IPS-20b (cell line): ENCODE measurements at regions not wholly inside any gene's neighbourhood (a gene's known extent, or its start where the extent isn't known, plus 50 kb on each side); places are given as distances from the start of the nearest gene placed in this dataset.

Source experiments
- H3K27ac ChIP-seq: one replicate; pipeline ENCODE4 v1.5.1; 2013; ENCODE audit warnings: low read length
- H3K27me3 ChIP-seq: 2 replicates; pipeline ENCODE4 v1.6.1; 2013; ENCODE audit warnings: mild to moderate bottlenecking, low read length, inconsistent platforms; ENCODE audit not compliant: insufficient read depth
- H3K36me3 ChIP-seq: 2 replicates; pipeline ENCODE4 v1.6.1; 2013; ENCODE audit warnings: low read depth, mild to moderate bottlenecking, inconsistent platforms, low read length, moderate library complexity; ENCODE audit not compliant: insufficient read depth
- H3K4me1 ChIP-seq: 2 replicates; pipeline ENCODE4 v1.6.1; 2013; ENCODE audit warnings: mild to moderate bottlenecking, control low read depth, inconsistent platforms, low read length, moderate library complexity; ENCODE audit not compliant: insufficient read depth
- H3K4me3 ChIP-seq: 2 replicates; pipeline ENCODE4 v1.5.1; 2013; ENCODE audit warnings: mild to moderate bottlenecking, low read length, inconsistent platforms
- H3K9ac ChIP-seq: 2 replicates; pipeline ENCODE4 v1.6.1; 2013; ENCODE audit warnings: low read depth, mild to moderate bottlenecking, inconsistent platforms, low read length, moderate library complexity
- H3K9me3 ChIP-seq: 2 replicates; pipeline ENCODE4 v1.6.1; 2013; ENCODE audit warnings: mild to moderate bottlenecking, low read depth, low read length, inconsistent platforms; ENCODE audit not compliant: insufficient read depth

DNA sequence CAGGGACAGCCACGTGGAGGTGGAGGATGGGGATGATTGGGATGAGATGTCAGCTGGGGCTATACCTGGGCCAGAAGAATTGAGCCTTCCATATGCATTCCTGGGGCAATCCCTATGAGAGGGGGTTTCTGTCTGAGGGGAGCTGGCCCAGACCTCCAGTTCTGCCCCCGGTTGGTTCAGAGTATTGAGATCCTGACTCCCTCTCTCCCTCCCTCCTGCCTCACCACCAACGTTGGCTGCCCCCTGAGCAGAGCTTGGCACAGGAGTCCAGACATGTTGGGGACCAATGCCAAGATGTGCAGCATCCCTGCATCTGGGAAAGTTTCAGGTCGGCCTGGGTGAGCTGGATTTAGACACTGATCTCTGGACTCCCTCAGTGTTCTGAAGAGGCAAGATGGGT, 575.2 kb upstream of the MKI67 start:
- Histone ChIP-seq H3K4me3 (no peak overlapping the region), H3K4me1 (peaks cover 4% of the 10 kb centered on the region; the same call in 1 of the 2 replicates), H3K27ac (no peak overlapping the region), H3K9me3 (no peaks in the 10 kb centered on the region), H3K9ac (no peak overlapping the region), H3K36me3 (no peaks in the 10 kb centered on the region), H3K27me3 (no peaks in the 10 kb centered on the region)

DNA sequence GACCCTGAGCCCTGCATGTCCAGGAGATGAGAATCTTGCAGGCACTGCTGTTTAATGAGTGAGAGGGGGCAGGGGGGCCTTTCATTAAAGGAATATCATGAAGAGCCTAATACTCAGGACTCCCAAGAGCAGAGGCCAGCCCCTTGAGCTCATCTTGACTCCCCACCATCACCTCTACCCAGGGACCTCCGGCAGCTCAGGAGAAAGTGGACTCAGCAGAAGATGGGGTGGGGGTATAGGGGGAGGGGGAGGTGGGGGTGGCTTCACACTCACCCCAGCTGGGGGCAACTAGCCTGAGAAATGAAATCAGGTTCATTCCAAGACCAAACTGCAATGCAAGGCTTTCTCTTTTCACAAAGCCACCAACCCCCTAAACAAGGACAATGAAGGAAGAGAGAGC, 575.6 kb upstream of the MKI67 start:
- Histone ChIP-seq H3K4me1 (peaks cover 1% of the 10 kb centered on the region; the same call in 1 of the 2 replicates), H3K9ac (no peak overlapping the region), H3K4me3 (no peak overlapping the region), H3K27me3 (no peaks in the 10 kb centered on the region), H3K36me3 (no peaks in the 10 kb centered on the region), H3K9me3 (no peaks in the 10 kb centered on the region), H3K27ac (no peak overlapping the region)

DNA sequence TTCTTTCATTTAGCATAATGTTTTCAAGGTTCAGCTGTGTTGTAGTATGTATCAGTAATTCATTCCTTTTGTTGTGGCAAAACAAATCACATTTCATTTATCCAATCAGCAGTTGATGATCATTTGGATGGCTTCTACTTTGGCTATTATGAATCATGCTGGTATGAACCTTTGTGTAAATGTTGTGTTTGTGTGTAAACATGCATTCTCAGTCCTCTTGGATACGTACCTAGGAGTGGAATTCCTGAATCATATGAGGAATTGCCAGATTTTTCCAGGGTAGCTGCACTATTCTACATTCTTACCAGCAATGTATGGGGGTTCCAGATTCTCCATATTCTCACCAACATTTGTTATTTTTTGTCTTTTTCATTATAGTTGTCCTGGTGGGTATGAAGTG, 578.5 kb upstream of the MKI67 start:
- H3K4me3 ChIP-seq: no peak overlapping the region
- H3K27ac ChIP-seq: no peak overlapping the region
- no peak overlapping the region for H3K9ac ChIP-seq
- H3K9me3 ChIP-seq: no peaks in the 10 kb centered on the region
- H3K36me3 ChIP-seq: no peaks in the 10 kb centered on the region
- no peaks in the 10 kb centered on the region for H3K4me1 ChIP-seq
- no peaks in the 10 kb centered on the region for H3K27me3 ChIP-seq

DNA sequence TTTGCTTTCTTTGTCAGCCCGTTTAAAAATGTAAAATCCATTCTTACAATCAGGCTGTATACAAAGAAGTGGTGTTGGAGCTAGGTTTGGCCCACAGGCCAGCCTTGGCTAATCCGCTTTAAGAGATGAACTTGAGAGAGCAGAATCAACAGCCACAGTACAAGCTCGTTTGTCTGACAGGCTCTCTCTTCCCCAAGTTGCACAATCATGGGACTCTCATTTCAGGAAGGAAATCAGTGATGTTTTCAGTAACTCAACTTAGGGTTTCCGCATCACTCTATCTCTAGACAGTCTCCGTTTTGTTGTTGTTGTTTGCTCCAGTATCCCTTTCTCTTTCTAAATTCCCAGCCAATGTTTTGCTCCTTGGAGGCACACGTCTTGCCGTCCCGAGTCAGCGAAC, 582.0 kb upstream of the MKI67 start:
- Histone ChIP-seq H3K9ac (no peak overlapping the region), H3K4me3 (no peak overlapping the region), H3K27ac (no peak overlapping the region), H3K36me3 (no peaks in the 10 kb centered on the region), H3K4me1 (no peaks in the 10 kb centered on the region), H3K9me3 (no peaks in the 10 kb centered on the region), H3K27me3 (no peaks in the 10 kb centered on the region)

DNA sequence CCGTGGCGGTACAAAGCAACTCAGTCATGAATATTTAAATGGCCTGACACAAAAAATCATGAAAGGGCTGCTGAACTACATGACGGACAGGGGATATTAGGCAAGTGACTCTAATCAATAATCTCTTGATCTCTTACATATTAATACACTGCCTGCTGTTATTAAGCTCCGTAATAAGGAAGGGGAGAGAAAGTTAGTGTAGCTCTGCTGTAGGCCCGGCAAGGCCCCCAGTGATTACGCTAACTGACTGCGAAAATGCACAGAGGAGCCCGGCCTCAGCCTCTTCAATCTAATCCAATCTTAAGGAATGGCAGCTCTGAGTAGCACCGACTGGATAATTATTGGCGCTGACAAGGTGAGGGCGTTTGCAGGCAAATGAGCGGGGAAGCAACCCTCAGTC, 583.5 kb upstream of the MKI67 start:
- Histone ChIP-seq H3K9ac (no peak overlapping the region), H3K9me3 (no peaks in the 10 kb centered on the region), H3K27ac (no peak overlapping the region), H3K4me1 (no peaks in the 10 kb centered on the region; the same call in 1 of the 2 replicates), H3K27me3 (no peaks in the 10 kb centered on the region), H3K4me3 (no peak overlapping the region), H3K36me3 (no peaks in the 10 kb centered on the region)

DNA sequence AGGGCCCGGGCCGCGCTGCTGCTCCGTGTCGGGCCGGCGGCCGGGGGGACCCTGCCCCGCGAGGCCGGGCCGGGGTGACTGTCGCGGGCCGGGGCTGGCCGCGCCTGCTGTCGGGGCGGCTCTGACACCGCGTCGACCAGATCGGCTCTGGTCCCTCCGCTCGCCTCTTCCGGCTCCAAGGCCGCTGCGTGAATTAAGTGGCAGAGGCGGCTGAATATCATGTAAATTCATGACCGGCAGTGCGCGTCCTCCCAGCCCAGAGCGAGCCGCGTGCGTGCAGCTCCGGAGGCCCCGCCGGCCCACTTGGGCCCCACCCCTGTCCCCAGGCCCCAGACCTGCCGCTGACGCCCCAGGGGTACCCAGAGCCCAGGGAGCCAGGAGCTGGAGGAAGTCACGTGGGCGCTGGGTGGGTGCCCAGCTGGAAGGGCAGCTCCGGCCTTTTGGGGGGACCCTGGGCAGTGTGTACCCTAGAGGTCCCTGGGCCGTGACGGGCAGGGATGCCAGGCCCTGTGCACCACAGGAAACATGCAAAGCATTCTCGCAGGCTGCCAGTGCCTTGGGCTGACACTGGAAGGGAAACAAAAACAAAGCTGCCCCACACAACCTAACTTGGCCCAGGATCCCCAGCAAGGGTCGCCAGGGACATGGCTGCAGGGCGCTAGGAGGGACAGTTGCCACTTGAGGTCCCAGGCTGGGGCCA, 584.0 kb upstream of the MKI67 start:
- no peaks in the 10 kb centered on the region for H3K9me3 ChIP-seq
- no peaks in the 10 kb centered on the region for H3K27me3 ChIP-seq
- H3K4me1 ChIP-seq: peaks cover 3% of the 10 kb centered on the region; the same call in 1 of the 2 replicates
- H3K9ac ChIP-seq: no peak overlapping the region
- no peaks in the 10 kb centered on the region for H3K36me3 ChIP-seq
- no peak overlapping the region for H3K4me3 ChIP-seq
- no peak overlapping the region for H3K27ac ChIP-seq

DNA sequence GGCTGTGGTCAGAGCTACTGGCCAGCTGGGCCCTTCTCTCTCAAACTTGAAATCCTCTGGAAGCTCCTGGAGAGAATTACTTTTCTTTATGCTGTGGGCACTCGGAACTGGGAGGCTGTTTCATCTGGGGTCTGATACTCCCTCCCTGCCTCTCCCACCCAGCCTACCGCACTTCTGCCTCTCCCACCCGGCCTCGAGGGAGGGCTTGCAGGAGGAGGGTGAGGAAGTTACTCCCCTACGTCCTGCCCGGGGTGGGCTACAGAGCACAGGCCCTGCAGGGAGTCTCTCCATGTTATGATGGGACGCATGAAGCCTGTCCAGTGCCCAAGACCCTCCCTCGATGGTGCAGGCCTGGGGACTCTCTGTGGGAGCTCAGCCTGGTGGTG, 584.6 kb upstream of the MKI67 start:
- no peak overlapping the region for H3K27ac ChIP-seq
- H3K4me1 ChIP-seq: peaks cover 3% of the 10 kb centered on the region; the same call in 1 of the 2 replicates
- no peaks in the 10 kb centered on the region for H3K27me3 ChIP-seq
- H3K4me3 ChIP-seq: no peak overlapping the region
- no peak overlapping the region for H3K9ac ChIP-seq
- H3K36me3 ChIP-seq: no peaks in the 10 kb centered on the region
- no peaks in the 10 kb centered on the region for H3K9me3 ChIP-seq

DNA sequence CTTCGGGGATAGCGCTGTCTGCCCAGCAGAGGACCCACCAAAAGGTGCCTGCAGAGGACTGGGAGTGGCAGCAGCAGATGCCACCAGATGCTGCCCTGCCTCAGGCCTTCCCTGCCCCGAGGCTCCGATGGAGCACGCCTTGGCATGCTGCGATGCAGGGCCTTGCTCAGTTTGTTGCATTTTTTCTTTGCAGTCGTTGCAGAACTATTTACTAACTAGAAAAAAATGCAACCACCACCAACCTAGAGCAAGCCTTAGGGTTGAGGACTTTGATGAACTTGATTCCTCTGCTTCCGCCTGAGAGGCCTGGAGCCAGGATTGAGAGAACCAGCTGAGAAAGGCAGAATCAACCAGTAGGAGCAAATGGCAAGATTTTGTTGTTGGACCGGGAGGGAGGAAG, 585.6 kb upstream of the MKI67 start:
- Histone ChIP-seq H3K4me1 (peaks cover 3% of the 10 kb centered on the region; the same call in 1 of the 2 replicates), H3K36me3 (no peaks in the 10 kb centered on the region), H3K4me3 (no peak overlapping the region), H3K27ac (no peak overlapping the region), H3K27me3 (no peaks in the 10 kb centered on the region; the same call in 1 of the 2 replicates), H3K9ac (no peak overlapping the region), H3K9me3 (no peaks in the 10 kb centered on the region)

DNA sequence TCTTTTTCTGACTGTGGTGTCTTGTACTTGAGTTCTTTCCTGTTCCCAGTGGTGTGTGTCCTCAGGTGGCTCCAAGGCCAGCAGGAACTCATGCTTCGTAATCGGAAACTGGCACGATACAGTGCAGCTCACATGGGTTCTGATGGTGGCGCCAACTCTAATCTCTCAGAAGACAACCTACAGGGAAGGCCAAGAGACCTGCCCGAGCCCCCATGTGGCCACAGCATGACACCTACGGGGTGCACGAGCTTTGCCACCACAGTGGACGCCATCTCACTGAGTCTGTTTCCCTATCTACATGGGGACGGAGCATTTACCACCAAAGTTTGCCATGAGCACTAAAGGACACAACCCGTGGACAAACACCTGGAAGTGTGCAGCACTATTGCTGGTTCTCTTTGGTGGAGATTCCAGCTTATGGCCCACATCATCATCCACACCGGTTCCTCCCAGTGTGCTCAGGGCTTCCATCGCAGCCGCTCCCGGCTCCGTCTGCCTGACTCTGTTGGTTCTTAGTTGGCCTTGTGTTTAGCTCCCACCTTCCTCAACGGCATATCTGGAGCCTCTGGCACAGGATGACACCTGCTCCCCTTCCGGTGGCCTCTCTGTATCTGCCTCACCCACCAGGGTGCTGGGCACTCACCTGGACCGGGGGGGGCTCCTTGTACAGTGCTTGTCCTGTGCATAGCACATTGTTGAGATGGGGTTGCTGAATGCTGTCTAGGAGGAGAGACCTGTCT, 586.6 kb upstream of the MKI67 start:
- H3K27ac ChIP-seq: no peak overlapping the region
- no peak overlapping the region for H3K4me3 ChIP-seq
- no peaks in the 10 kb centered on the region; the same call in 1 of the 2 replicates for H3K27me3 ChIP-seq
- no peaks in the 10 kb centered on the region for H3K9me3 ChIP-seq
- H3K9ac ChIP-seq: no peak overlapping the region
- no peaks in the 10 kb centered on the region for H3K36me3 ChIP-seq
- peaks cover 3% of the 10 kb centered on the region; the same call in 1 of the 2 replicates for H3K4me1 ChIP-seq

DNA sequence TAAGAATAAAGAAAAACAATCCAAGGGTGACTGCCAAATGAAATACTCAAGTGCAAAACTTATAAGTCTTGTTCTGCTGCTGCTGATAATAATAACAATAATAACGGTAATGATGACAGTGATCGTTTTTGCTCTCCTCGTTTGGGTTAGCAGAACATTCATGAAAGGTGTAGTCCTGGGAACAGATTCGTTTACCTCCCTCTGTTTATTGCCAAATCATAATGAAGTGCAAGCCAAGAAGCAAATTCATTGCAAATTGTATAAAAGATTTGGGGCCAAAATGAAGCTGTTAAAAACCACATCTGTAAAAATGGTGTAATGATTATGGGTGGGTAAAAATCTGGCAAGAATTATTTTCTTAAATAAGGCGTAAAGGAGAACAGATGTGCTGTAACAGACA, 587.2 kb upstream of the MKI67 start:
- no peak overlapping the region for H3K9ac ChIP-seq
- peaks cover 3% of the 10 kb centered on the region; the same call in 1 of the 2 replicates for H3K4me1 ChIP-seq
- no peaks in the 10 kb centered on the region for H3K36me3 ChIP-seq
- H3K27me3 ChIP-seq: no peaks in the 10 kb centered on the region; the same call in 1 of the 2 replicates
- no peaks in the 10 kb centered on the region for H3K9me3 ChIP-seq
- H3K27ac ChIP-seq: no peak overlapping the region
- H3K4me3 ChIP-seq: no peak overlapping the region

DNA sequence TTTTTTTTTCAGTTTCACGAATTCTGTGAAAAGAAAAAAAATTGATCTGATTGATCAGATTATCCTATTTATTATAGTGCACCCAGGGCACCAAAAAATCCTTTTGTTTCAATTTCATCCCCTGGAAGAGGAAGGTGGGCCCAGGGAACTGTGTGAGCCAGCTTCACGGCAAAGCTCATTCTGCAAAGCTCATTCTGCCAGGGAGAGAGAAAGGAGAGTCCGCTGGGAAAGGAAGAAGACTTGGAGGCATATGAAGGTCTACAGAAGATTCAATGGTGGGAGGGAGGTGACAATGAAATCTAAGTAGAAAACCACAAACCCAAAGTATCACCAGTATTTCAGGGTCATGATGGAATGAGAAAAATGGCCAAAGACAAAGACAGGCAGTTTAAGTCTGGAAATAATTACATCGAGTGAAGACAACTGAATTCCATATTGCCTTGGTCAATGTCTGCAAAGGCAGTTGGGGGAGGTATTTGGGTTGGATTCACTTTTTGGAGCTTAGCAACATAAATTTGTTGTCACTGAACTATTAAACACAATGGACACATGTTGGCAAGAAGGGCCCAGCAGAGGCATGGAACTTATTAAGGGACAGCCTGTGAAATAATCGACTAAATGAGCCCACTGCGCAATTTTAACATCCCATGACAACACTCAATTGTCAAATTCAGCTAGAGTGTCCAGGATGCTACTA, 587.8 kb upstream of the MKI67 start:
- Histone ChIP-seq H3K4me3 (no peak overlapping the region), H3K9me3 (no peaks in the 10 kb centered on the region), H3K27me3 (no peaks in the 10 kb centered on the region; the same call in 1 of the 2 replicates), H3K36me3 (no peaks in the 10 kb centered on the region), H3K4me1 (peaks cover 3% of the 10 kb centered on the region; the same call in 1 of the 2 replicates), H3K27ac (no peak overlapping the region), H3K9ac (no peak overlapping the region)
